HL-60 (cell line): ENCODE measurements at regions not wholly inside any gene's neighbourhood (a gene's known extent, or its start where the extent isn't known, plus 50 kb on each side); places are given as distances from the start of the nearest gene placed in this dataset.

Source experiments
- CTCF ChIP-seq: IDR thresholded peaks from one replicate; pipeline ENCODE4 v1.5.1; 2011; ENCODE audit warnings: low read length, control low read depth, inconsistent platforms; ENCODE audit not compliant: insufficient read depth
- GABPA ChIP-seq: IDR thresholded peaks from 2 replicates; pipeline ENCODE4 v1.6.1; 2012; ENCODE audit warnings: low read depth
- POLR2AphosphoS5 ChIP-seq: IDR thresholded peaks from 2 replicates; pipeline ENCODE4 v1.6.1; 2012; ENCODE audit warnings: low read depth
- REST ChIP-seq: IDR thresholded peaks from 2 replicates; pipeline ENCODE4 v1.6.1; 2012; ENCODE audit warnings: low read depth; ENCODE audit not compliant: insufficient replicate concordance
- SPI1 ChIP-seq: IDR thresholded peaks from 2 replicates; pipeline ENCODE4 v1.6.1; 2012; ENCODE audit warnings: low read depth, mild to moderate bottlenecking, borderline replicate concordance

GRCh38 chr14:54226558-54226957 lies 170.2 kb upstream of the CDKN3 start:
- TF ChIP-seq CTCF (no peak), SPI1 (no peak), GABPA (no peak), POLR2AphosphoS5 (no peak), REST (no peak)
